DMS153 treated with DMSO at 0.1 percent for 48 hours (cell line): ENCODE measurements at regions not wholly inside any gene's neighbourhood (a gene's known extent, or its start where the extent isn't known, plus 50 kb on each side); places are given as distances from the start of the nearest gene placed in this dataset.

Experiments used
- DNase-seq: peaks from one replicate; lab custom pipeline; 2025; ENCODE audit not compliant: unreplicated experiment; lab: John Stamatoyannopoulos, UW

DNA sequence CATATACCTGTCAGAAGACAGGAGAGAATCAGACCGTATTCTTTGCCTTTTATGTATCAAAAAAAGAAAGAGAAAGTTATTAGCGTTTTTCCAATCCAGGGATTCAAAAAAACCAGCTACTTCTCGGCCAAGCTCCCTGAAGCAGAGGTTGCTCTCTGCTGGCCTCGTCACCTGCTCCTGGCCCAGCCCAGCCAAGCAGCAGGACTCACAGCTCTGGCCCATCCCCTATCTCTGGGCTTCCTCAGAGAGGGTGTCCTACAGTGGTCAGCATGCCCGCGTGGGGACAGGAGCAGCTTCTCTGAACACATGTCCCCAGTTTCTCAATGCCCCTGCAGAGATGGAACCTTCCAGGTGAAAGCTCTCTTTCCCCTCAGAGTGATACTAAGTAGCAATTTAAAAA lies 209.0 kb downstream of the URI1 start:
- no peak for DNase-seq

DNA sequence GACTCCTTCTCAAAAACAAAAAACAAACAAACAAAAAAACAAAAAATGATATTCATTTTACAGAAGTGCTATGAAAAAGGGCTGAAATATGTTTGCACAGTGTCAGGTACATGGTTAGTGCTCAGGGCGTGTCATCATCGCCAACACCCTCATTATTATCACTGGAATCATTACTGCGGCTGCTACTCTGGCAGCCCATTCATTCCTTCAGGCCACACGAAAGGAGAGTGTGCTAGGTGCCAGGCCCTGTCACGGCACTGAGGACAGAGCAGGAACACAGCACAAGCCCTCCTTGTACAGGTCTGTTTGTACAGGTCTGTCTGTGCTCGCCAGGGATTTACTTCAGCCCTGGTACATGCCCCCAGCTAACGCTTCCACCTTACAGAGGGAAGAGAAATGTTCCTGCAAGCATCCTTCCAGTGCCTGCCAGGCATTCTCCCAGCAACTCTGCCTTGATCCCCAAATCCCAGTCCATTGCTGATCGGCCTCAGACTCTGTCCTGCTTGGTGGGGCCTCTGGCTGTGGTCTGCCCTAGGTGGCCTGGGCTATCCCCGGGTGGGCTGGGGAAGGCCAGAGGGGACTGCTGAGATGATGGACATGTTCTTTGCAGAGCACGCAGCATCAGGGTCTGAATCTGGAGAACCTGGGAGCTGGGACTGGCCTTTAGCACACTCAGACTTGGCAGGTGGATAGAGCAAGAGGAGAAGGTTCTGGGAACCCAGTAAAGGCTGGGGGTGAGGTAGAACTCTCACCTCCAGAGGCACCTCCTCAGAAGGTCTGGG lies 210.7 kb downstream of the URI1 start:
- DNase-seq: no peak

DNA sequence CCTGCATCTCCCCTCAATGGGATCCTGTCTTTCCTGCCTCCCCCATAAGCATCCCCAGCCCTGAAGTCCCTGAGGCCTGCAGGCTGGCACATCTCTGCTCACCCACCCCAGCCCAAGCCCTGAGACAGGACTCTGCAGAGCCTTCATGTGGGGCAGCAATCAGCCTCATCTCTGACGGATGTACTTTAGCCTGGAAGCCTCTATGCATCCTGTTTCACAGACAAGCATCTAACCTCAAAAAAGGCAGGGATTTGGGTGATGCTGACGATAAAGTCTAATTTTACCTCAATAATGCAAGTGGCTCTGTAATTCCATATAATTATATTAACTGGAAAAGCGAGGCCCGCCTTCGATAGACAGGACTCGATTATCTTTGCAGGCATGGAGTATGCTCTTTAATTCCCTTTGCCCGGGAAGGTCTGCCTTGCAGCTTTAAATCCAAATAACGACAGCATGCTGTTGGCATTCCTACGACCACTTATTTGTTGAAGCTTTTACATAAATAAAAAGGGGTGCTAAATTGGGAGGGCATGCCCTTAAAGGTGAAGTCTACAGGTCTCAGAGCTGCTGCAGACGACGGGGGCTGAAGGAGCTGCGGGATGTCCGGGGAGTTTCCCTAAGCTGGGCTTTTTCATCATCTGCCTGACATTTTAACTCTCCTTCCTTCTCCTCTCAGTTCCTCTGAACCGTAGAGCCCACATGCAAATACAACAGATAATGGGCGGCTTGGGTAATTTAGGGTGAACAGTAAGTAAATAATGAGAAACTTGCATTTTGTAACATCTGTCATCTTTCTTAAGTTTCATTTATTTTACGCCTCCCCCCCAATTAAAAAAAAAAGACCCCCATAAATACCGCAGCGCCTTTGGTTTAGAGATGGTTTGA lies 211.5 kb downstream of the URI1 start:
- no peak for DNase-seq

DNA sequence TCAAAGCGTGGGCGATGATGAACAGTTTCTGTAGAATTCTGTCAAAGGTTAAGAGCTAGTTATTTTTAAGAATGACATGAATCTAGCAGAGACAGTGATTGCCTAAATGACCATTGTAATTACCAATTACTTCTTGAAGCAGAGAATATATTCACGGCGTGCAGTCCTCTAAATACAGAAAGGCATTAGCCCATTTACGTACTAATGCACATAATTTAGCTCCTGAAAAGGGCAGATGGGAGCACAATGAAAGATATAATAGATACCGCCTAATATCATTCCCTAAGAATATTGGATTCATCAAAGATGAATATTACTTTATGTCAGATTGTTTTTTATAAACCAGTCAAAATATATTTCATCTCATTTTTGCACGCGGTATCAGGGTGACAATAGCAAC lies 212.4 kb downstream of the URI1 start:
- no peak for DNase-seq

DNA sequence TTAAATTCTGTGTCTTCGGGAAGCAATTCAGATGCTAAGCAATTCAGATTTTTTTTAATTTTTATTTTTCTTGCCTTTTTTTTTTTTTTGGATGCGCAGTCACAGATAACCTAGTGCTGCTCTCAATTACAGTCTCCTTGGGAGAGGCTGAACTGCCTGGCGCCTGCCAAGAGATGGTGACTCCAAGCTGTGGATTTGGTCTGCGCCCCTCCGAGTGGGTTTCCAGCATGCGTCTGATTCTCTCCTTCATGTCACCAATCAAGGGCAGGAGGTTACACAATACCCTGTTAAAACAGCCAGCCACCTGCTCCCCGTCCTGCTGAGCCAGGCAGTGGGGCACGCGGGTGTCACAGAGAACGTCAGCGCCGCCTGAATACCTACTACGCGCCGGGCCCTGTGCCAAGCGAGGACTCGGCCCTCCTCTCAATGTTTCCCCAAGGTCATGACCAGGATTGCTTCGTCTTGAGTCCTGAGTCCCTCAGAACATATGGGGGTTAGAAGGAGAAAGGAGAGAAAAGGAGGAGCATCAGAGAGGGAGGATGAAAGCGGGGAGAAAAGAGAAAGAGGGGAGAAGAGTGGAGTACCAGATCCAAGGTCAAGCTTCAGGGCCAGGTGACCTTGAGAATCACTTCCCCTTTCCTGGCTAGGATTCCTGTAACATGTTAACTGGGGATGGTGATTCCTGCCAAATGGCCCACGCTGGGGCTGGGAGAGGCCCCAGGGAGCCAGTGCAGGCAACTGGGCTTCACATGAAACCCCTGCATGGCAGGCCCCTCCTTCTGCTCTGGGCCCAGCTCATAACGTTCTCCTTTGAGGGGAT lies 213.6 kb downstream of the URI1 start:
- DNase-seq: no peak

DNA sequence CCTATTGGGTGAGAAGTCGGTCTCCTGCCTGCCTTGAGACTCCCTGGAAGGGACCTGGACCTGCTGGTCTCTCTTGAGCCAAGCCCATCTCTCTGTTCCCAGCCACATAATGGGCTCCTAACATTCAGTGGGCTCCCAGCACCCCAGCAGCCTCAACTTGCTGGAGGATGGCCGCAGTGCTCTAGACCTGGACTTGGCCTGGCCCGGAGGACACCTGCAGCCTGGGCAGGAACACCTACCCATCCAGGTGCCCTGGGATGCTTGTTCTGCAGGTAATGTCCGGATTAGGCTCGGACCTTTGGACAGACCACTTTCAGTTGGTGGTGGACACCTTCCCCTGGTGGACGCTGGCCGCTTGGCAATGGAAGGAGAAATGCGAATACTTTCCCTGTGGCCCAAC lies 214.6 kb downstream of the URI1 start:
- DNase-seq: no peak

DNA sequence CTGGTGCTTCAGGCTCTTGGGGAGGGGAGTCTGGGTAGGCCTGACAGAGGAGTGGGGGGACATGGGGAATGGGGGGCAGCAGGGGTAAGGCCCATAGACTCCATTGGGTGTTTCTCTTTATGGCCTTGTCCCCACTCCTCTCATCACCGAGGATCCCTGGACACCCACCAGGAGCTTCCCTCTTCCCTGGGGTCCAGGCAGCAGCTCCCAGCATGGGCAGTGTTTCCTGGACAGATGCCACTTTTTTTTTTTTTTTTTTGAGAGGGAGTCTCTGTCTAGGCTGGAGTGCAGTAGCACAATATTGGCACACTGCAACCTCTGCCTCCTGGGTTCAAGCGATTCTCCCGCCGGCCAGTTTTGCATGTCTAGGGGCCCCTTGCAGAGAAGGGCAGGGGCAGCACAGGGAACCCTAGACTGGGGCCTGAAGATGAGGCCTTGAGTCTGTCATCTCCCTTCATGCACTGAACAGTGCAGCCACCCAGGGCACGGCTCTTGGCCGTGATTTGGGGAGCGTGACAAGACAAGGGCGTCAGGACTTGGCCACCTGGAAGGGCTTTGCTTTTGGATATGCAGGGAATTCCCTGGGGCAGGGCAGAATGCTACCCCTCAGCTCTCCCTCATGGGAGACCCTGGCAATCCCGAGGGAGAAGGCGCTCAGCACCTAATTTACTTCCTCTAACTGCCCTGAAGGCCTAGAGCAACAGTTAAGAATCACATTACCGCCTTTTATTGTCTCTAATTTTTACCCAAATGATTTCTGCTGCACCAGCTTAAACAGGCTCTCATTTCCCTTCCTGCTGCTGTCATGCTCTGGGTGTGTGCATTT lies 213.9 kb upstream of the ZNF536 start:
- DNase-seq: no peak

DNA sequence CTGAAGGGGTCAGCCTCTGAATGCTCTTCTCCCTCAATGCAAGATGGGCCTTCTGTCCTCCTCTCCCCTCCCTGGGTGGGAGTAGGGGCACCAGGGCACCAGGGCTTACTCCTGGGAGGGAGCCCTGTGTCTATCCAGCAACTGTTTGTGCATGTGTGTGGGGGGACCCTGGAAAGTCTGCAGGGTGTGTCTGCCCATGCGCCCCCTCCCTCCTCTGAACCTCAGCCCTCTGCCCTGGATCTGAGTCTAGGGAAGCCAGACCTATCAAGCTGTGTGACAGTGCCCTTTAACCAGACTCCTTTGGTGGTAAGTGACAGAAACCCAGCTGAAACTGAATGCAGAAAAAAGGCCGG lies 213.3 kb upstream of the ZNF536 start:
- DNase-seq: no peak

DNA sequence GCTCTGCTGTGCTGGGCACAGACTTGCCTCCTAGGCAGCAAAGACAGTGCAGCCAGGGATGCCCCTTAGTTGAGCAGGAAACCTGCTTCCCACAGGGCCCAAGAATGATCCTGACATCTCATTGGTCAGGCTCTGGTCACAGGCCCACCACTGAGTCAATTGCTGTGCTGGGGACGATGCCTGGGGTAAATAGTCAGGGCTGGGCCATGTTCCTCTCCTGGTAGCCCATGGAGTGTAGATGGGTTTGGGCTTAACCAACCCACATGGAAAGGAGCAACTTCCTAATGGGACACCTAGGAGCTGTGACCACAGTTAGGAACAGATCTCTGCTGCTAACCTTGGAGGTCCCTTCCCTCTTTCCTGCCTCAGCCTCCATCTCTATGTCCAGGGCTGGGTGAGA lies 212.5 kb upstream of the ZNF536 start:
- DNase-seq: no peak

DNA sequence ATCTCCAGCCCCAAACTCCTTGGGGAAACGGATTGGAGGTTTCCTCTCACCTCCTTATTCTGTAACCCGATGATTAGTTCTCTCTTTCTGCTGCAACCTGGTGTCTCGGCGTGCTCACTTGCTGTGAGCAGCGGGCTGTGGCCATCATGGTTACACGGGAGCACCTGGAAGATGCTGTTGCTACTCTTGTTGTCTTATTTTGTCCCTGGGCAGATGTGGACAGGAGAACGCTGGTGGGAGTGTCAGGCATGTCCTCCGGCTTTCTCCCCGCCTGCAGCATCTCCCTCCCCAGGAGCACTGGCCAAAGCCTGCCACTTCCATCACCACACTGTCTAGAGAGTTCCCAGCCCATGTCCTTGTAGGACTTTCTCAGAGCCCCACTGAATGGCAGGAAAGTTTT lies 211.8 kb upstream of the ZNF536 start:
- no peak for DNase-seq

DNA sequence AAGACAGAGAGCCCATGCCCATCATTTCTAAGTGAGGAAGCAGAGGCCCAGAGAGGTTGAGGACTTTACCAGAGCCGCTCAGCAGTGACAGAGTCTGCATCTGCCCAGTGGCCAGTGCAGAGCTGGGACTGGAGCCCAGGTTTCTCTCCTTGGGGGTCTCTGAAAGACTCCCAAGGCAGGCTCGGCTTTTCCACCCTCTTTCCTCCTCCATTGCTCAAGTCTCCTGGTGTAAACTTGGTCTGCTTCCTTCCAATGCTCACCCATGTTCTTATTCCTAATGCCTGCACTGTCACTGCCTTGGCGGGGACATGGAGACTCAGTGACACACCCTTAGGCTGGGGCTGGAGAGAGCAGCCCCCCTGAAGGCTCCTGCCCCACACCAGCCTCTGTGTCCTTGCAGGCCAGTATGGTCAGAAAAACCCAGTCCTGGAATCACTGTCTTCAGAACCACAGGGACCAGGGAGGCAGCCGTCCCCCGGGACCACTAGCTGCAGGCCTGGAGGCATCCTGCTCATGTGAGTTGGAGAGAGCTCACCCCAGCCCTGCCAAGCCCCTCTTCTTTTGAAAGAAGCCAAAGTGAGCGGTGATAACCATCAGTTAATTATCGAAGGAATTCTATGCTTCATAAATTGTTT lies 211.0 kb upstream of the ZNF536 start:
- DNase-seq: no peak

DNA sequence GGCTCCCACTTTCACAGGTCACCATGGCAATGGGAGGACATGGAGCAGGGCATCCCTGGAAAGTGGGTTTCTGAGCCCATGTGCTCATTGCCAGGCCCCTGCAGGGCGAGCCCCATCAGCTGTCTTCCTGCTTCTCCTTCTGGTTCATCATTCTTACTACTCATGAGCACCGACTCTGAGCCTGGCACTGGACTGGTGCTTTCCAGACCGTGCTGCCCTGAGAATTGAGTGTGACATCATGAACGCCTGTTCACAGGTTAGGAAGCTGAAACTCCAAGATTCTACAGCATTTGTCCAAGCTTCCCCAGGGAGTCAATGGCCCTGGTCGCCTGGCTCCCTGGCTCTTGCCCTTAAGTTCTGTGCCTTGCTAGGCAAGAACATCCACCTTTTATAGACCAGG lies 210.4 kb upstream of the ZNF536 start:
- no peak for DNase-seq

DNA sequence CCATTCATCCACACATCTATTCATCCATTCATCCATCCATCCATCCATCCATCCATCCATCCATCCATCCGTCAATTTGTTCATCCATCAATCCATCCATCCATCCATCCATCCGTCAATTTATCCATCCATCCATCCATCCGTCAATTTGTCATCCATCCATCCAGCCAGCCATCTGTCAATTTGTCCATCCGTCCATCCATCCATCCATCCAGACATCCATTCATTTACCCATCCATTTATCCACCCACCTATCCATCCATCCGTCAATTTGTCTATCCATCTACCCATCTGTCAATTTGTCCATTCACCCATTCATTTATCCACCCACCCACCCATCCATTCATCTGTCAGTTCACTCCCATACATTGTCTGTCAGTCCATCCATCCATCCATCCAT lies 209.5 kb upstream of the ZNF536 start:
- DNase-seq: no peak

DNA sequence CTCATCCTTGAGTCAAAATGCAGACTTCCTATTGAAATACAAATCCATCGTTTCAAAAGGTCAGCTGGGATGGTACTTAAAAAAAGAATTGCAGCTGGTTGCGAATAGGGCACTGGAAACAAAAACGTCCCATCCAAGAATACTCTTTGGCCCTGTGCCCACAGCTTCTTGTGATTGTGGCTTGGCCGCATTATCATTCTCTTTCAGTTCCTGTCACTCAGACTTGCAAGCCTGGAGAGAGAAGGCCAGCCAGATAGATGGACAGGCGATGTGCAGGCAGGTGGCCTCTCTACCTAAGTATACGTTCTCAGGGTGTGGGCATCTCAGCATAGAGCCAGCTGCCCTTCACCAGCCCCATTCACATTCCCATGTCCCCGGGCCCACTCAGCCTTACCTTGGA lies 208.5 kb upstream of the ZNF536 start:
- no peak for DNase-seq

DNA sequence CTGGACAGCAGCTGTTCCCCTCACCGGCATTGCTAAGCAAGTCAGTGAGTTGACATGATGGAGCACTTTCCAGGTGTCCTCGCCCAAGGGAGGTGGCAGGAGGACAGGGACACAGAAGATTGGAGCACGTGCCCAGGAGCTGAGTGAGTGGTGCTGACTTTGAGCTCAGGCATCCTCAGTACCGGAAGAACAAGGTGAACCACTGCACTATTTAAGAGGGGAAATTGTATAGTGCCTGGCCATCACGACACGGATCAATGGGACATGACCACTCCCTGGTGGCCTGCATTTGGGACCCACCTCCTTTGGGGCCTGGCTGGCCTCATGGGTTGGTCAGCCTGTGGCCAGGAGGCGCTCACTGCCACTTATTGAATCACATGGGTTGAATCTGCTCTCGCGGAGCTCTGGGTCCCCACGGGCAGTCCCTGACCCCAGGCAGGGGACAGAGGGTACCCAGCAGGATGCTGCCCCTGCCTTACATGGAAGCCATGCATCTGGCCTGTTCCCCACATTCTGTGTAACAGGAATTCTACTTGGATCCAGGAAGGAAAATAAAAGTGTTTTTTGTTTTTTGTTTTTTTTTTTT lies 206.9 kb upstream of the ZNF536 start:
- DNase-seq: no peak

DNA sequence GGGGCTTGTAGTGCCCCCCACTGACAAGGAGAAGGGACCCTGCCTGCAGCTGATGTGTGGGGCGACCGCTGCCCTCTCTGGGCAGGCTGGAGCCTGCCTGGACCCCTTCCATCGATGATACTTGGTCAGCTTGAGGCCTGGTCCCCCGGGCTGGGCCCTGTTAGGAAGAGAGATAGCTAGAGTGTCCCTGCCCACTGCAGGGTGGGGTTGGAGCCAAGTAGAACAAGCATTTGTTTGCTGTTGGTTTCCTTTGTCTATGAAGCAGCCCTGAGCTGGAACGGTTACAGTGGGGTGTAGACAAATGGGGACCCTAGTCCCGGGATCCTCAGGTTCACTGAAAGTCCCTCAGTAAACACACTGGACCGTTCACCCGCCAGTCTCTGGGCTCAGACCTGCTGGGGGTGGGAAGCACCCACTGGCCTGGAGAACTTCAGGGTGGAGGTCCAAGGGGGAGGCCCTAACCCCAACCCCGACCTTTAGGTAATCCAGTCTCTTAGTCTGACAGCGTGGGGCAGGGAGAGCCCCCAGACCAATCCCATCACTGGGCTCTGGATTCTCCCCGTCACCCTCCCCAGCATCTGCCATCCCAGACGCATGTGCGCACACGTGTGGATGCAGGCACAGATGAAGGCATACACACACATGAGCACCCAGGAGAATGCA lies 204.8 kb upstream of the ZNF536 start:
- no peak for DNase-seq

DNA sequence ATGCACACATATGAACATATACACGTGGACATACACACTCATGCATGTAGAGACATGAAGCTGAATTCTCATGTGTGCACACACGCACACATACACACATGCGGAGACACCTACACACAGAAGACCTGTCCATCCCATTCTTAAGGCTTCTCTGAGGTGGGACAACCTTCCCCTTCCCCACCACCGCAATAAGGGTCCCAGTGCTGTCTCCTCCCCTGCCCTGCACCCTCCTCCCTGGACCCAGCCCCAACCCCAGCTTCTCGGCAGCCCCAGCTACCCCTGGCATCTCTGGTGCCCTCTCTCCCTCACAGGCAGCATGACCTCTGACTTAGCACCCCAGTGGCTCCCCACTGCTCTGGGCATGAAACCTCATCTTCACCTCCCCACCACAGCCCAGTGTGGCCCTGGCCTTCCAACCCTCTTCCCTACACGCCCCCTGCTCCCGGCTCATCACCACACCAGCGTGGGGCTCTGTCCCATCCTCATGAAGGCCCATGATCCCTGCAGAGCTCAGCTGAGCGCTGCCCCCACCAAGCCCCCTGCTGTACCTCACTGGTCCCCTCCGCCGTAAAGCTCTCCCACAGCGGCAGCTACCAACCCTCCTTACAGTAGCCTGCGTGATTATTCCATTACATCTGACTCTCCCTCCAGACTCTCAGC lies 204.1 kb upstream of the ZNF536 start:
- DNase-seq: no peak

DNA sequence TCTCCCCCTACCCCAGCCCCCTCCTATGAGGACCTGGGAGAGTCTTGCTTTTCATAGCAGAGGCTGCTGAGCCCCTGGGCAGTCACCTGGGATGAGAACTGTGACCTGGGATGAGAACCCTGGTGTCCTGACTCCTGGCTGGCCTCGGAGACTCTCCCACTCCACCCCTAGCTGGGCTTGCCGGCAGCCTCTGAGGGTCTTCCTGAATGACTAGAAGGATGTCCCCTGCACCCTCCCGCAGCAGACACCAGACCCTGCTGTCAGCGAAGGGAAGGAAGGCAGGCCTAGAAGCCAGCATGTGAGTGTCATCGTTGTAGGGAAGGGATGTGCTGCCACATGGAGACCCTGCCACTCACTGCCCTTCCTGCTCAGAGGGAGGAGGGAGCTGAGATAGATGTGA lies 203.4 kb upstream of the ZNF536 start:
- no peak for DNase-seq
